ENCODE measurements at regions not wholly inside any gene's neighbourhood (a gene's known extent, or its start where the extent isn't known, plus 50 kb on each side); places are given as distances from the start of the nearest gene placed in this dataset.
"Not testable (repeated sequence)": the region's sequence is repeated elsewhere in the genome, so short reads cannot be mapped to it uniquely, and the experiment has no call there.

DNA sequence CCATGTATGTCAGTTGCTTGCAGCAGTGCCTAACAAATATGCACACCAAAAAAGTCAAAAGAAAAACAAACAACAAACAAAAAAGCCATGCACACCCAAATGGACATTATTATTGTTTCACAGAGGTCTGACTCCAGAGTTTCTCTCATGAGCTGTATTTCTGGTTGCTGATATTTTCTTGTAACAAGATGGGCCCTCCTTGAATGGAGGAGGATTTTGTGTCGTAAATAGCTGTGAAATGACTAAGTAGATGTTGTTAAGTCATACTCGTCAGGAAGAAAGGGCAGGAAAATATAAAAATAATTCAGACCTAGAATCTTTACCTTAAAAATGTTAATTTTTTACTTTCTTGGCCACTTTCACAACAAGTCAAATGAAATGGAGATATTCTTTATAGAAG is 96.0 kb downstream of the PLEKHG1 start:
- Histone ChIP-seq H3K79me2 (peaks cover 4% of the 10 kb centered on the region), H4K20me1 (ENCODE audit: insufficient read depth, poor library complexity, severe bottlenecking) (no peaks in the 10 kb centered on the region), H3K9me2 (replicated peaks; ENCODE audit: insufficient read depth) (no peaks in the 10 kb centered on the region), H3K27me3 (no peaks in the 10 kb centered on the region), H3K36me3 (replicated peaks; ENCODE audit: insufficient read depth, low read depth) (no peaks in the 10 kb centered on the region), H3K9me3 (ENCODE audit: low read depth) (no peaks in the 10 kb centered on the region), H3K4me2 (peak overlapping the region; percentile 6), H3K4me1 (ENCODE audit: insufficient read depth) (peaks cover 12% of the 10 kb centered on the region), H3K27ac (peak overlapping the region; percentile 3), H2AFZ (no peak overlapping the region), H3K4me3 (no peak overlapping the region)
- TF ChIP-seq, protein P1, sequence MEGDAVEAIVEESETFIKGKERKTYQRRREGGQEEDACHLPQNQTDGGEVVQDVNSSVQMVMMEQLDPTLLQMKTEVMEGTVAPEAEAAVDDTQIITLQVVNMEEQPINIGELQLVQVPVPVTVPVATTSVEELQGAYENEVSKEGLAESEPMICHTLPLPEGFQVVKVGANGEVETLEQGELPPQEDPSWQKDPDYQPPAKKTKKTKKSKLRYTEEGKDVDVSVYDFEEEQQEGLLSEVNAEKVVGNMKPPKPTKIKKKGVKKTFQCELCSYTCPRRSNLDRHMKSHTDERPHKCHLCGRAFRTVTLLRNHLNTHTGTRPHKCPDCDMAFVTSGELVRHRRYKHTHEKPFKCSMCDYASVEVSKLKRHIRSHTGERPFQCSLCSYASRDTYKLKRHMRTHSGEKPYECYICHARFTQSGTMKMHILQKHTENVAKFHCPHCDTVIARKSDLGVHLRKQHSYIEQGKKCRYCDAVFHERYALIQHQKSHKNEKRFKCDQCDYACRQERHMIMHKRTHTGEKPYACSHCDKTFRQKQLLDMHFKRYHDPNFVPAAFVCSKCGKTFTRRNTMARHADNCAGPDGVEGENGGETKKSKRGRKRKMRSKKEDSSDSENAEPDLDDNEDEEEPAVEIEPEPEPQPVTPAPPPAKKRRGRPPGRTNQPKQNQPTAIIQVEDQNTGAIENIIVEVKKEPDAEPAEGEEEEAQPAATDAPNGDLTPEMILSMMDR (IDR thresholded peaks at IDR 0.05; ENCODE audit: poor library complexity), result no peak
- TF ChIP-seq EZH2 (IDR thresholded peaks at IDR 0.05; ENCODE audit: borderline replicate concordance), result no peak
- no peak for TF ChIP-seq EZH2phosphoT487 (IDR thresholded peaks at IDR 0.05; ENCODE audit: low read depth, severe bottlenecking, unreplicated experiment)
- no peak for DNase-seq (ENCODE audit: low spot score)
- 55% methylated on average over 2 of the region's 2 CpGs for WGBS (ENCODE audit: low lambda C conversion rate, missing lambda C conversion rate)

DNA sequence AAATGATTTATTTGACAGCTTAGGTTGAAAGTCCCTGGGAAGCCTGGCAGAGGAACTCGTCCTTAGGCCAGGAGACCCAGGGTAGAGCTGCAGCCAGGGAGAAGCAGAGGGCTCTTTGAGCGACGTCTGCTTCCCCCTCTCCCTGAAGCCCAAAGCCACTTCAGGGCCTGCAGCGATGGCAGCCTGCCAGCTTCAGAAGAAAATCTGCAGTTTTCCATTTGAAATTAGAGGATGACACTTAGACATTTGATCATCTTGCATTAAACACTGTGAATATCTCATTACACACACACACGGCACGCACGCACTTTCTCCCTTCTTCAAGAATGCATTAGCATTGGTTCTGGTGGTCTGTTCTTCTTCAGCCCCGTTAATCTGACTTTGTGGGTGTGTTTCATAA is 96.5 kb downstream of the PLEKHG1 start:
- H3K27ac ChIP-seq, result peak overlapping the region; percentile 3
- H3K36me3 ChIP-seq (replicated peaks; ENCODE audit: insufficient read depth, low read depth), result no peaks in the 10 kb centered on the region
- no peak overlapping the region for H2AFZ ChIP-seq
- peak overlapping the region; percentile 6 for H3K4me2 ChIP-seq
- H3K27me3 ChIP-seq, result no peaks in the 10 kb centered on the region
- peaks cover 4% of the 10 kb centered on the region for H3K79me2 ChIP-seq
- no peaks in the 10 kb centered on the region for H3K9me3 ChIP-seq (ENCODE audit: low read depth)
- H3K4me1 ChIP-seq (ENCODE audit: insufficient read depth), result peaks cover 12% of the 10 kb centered on the region
- DNase-seq (ENCODE audit: low spot score), result no peak
- WGBS (ENCODE audit: low lambda C conversion rate, missing lambda C conversion rate), result 46% methylated on average over 8 of the region's 8 CpGs
- H4K20me1 ChIP-seq (ENCODE audit: insufficient read depth, poor library complexity, severe bottlenecking), result no peaks in the 10 kb centered on the region
- H3K4me3 ChIP-seq, result no peak overlapping the region
- H3K9me2 ChIP-seq (replicated peaks; ENCODE audit: insufficient read depth), result no peaks in the 10 kb centered on the region
- TF ChIP-seq, protein P1 (IDR thresholded peaks at IDR 0.05; ENCODE audit: poor library complexity), result no peak

- peaks cover 12% of the 10 kb centered on the region for H3K4me1 ChIP-seq (ENCODE audit: insufficient read depth)
- not testable (repeated sequence) for H4K20me1 ChIP-seq (ENCODE audit: insufficient read depth, poor library complexity, severe bottlenecking); H3K9me3 ChIP-seq (ENCODE audit: low read depth); H3K79me2 ChIP-seq; H3K4me2 ChIP-seq; H2AFZ ChIP-seq; DNase-seq (ENCODE audit: low spot score); H3K36me3 ChIP-seq (replicated peaks; ENCODE audit: insufficient read depth, low read depth); H3K4me3 ChIP-seq; H3K27me3 ChIP-seq; H3K9me2 ChIP-seq (replicated peaks; ENCODE audit: insufficient read depth); H3K27ac ChIP-seq
- 94% methylated on average over 3 of the region's 3 CpGs for WGBS (ENCODE audit: low lambda C conversion rate, missing lambda C conversion rate)
Observed at GRCh38 chr6:150696918-150697317, 97.2 kb downstream of the PLEKHG1 start.

DNA sequence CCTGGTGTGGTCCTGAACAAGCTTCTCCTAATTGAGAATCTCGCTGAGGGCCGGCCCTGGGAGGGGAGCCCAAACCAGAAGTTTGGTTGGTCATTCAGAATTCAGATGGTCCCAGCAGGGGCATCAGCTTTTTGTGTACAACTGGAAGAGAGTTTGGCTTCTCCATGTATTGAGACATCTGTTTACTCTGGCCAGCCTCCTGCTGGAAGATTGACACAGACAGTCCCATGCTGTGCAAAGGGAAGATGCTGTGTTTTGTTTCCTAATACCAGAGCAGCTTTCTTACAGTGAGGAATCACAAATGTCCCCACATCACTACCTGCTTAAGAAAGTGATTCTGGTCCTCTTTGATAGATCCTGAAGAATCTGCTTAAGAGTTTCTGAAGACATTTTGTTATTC is 97.8 kb downstream of the PLEKHG1 start:
- no peaks in the 10 kb centered on the region for H3K9me3 ChIP-seq (ENCODE audit: low read depth)
- no peak overlapping the region for H3K27ac ChIP-seq
- H3K9me2 ChIP-seq (replicated peaks; ENCODE audit: insufficient read depth), result no peaks in the 10 kb centered on the region
- H3K4me3 ChIP-seq, result no peak overlapping the region
- TF ChIP-seq EZH2 (IDR thresholded peaks at IDR 0.05; ENCODE audit: borderline replicate concordance) (no peak), EZH2phosphoT487 (IDR thresholded peaks at IDR 0.05; ENCODE audit: low read depth, severe bottlenecking, unreplicated experiment) (no peak)
- TF ChIP-seq, protein P1 (IDR thresholded peaks at IDR 0.05; ENCODE audit: poor library complexity), result no peak
- WGBS (ENCODE audit: low lambda C conversion rate, missing lambda C conversion rate), result 71% methylated on average over 2 of the region's 2 CpGs
- peaks cover 2% of the 10 kb centered on the region for H3K79me2 ChIP-seq
- no peak overlapping the region for H3K4me2 ChIP-seq
- peaks cover 12% of the 10 kb centered on the region for H3K4me1 ChIP-seq (ENCODE audit: insufficient read depth)
- no peaks in the 10 kb centered on the region for H4K20me1 ChIP-seq (ENCODE audit: insufficient read depth, poor library complexity, severe bottlenecking)
- H3K36me3 ChIP-seq (replicated peaks; ENCODE audit: insufficient read depth, low read depth), result no peaks in the 10 kb centered on the region
- H2AFZ ChIP-seq, result no peak overlapping the region
- DNase-seq (ENCODE audit: low spot score), result no peak
- H3K27me3 ChIP-seq, result no peaks in the 10 kb centered on the region

Data from hepatocyte (in vitro differentiated cells).